GM18508 (cell line): ENCODE measurements at regions not wholly inside any gene's neighbourhood (a gene's known extent, or its start where the extent isn't known, plus 50 kb on each side); places are given as distances from the start of the nearest gene placed in this dataset.

Experiments
- ATAC-seq: cut with Tn5 transposase; IDR thresholded peaks from one replicate; pipeline ENCODE4 v1.9.1; 2021; ENCODE audit warnings: moderate number of reproducible peaks; ENCODE audit not compliant: insufficient read depth, unreplicated experiment

DNA sequence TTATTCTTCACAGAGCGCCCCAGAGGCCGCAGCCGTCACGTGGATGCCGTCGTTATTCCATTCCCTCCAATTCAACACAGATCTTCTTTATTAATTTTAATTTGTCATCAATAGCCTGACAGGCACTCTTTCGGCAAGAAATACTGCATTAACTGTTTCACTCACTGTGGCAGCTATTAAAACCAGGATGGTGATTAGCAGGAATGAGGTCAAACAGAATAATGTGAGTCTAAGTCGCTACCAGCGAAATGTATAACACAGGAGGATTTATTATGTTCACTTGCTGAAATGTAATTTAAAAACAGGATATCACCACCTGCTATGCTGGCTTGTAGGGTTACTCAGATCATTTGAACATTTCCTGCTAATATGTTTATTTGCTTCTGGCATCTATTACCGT, 74.2 kb upstream of the MGMT start:
- no peak for ATAC-seq

DNA sequence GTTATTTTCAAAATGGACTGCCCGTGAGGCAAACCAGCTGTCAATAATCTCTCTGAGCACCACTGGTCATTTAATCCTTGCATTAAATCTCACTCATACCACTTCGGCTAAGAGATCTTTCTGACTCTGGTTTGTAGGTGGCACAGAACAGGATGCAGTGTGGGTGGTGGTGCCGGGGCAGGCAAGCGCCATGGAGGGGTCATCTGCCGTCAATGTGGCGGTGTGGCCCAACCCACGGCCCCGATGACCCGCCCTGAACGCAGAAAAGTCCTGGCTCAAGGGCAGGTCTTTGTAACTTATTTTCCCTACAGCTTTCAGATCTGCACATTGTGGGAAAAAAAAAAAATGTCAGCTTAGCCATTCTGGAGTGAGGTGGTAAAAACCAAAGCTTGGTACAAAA, 73.2 kb upstream of the MGMT start:
- no peak for ATAC-seq

DNA sequence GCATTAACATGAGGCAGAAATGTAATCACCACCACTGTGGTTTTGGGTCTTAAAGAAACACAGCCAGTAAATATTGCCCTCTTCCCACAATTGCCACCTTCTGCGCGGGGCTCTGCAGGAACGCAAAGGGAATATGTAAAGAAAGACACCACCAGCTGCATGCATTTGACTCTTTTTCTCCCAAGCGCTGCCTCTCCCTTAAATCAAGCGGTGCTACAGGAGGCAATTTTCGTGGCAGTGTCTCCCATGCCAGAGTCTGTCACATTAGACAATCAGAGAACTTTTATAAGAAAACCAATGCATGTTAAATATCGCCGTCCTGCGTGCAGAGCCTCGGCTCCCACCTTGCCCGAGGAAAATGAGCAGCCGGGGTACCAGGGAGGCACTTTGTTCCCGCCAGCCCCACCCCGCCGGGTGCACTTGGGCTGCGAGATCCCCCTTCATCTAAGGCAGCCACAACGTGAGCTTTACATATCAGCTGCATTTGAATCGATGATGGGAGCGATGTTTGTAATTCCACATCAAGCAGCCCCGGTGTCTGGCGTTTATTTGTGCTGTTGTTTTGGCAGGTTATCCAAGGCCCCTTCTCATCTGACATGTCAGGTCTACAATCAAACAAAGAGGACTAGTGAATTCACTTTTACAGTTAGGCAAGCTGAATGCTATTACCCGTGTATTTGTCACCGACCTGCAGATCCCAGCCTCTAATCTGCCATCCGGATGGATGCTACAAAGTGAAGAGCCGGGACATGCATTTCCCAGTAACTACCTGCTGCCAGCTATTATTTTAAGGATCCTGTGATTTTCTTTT, 72.3 kb upstream of the MGMT start:
- no peak for ATAC-seq

DNA sequence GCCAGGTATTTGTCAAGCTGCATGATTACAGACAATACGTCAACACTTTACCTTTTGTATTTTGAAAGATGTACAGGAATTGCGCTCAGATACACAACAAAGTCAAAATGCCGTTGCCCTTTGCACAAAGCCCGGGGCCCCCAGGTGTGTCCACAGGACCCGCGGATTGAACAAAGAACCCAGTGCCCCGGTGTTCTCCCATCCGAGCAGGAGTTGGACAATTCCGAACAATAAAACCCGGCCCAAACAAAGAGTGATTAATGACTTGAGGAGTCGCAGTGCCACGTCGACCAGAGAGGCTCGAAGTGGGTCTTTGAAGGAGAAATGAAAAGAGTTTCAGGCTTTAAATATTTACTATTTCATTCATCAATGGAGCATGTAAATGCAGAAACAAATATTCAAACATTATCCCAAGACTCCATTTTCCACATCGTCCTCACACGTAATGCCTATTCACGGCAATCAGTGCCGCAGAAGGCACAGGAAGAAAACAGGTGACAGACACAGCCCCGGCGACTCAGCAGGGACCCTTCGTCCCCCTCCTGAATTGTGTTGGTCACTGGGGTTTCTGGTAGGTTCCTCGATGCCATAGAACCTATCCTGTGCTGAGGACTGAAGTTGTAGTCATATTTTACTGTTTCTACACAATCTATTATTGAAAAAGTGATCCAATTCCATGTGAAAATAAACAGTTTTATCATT, 70.9 kb upstream of the MGMT start:
- ATAC-seq = no peak

DNA sequence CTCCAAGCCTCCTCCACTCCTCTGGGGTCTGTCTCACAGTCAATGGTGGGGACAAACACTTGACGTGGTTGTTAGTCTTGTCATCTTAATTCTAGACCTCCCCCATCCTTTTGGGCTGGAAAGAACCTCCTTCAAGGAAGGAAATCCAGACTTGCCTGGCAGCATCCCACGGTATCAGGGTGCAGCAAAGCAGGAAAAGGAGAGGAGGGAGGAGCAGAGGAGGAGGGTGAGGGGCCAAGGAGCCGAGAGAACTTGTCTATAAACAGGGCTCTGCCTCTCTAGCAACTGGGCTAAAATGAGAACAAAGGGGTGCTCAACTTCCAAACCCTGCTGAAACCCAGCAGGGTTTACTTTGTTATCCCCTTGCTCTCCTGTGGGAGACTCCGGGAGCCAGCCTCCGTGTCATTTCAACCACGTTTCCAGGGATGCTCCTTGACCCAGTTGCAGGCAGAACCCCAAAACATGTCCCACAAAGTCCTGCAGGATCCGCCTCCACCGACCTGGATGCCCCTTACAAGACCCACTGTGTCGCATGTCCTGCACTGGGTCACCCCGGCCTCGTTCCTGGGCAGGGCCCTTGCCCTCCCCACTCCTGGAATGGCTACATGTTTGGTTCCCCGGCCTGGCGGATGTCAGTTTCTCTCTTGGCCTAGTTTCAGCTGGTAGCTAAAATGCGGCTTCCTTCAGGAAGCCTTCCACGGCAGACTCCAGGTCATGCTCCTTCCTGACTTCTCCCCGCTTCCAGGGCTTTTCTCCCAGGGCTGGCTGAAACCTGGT, 69.7 kb upstream of the MGMT start:
- no peak for ATAC-seq

DNA sequence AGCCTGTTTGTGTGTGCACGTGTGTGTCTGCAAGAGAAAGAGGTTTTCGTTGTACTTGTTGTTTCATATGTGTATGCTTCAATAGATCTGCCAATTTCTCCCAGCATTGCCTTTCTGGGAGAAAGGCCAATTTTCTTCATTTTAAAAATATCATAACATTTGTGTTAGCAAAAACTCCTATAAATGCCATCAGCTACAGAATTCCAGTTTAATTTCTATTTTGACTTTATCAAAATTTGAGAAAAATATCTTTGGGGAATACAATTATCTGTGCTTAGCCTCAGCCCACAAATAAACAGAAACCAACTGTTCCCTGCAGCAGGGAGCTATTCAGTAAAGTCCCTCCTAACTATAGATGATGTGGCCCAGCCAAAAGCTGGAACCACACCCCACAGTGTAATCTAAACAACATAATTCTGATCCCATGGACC, 68.3 kb upstream of the MGMT start:
- no peak for ATAC-seq

DNA sequence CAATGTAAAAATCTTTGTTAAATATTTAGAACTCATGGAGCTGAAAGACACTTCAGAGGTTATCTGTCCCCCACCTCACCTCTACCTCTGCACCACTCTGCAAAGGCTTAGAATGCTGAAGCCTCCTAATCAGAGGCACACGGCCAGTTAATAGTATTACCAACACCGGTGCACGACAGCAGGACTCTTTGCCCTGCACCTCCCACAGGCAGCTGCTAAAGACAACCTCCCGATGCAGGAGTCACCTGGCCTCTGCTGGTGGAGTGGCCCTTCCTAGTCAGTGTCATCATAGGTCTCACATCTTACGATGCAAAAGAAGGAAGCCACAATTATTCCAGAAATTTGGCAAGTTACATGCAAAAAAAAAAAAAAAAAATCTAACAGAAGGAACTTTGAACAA, 66.6 kb upstream of the MGMT start:
- ATAC-seq = no peak

DNA sequence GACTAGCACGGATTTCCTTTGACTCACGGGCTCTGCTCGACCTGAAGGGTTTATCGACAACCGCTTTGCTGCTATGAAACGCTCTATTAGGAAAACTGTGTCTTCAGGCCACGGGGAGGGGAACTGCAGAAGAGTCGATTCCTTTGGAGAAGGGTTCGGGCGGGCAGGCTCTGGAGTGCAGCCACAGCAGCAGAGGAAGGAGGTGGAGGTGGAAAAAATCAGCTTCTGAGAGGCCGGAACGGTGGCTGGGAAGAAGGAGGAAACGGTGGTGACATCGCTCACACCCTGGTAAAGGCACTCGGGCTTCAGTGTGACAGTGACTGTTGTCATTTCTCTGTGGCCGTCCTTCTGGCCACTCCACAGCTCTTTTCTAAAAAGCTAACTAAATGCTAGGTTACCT, 64.6 kb upstream of the MGMT start:
- ATAC-seq = no peak

DNA sequence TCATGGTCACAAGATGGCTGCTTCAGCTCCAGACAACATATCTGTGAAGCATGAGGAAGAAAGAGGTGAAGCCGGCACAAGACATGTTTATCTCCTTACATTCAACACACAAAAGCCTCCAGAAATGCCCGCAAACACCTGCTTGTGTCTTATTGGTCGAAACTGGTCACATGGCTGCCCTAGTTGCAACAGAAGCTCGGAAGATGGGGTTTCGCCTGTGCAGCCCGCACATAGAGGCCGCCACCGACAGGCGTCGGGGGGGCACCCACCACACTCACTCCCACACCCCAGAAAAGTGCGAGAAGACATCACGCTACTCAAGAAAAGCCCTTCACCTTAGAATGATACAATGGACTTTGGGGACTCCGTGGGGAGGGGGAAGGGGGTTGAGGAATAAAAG, 63.0 kb upstream of the MGMT start:
- no peak for ATAC-seq

DNA sequence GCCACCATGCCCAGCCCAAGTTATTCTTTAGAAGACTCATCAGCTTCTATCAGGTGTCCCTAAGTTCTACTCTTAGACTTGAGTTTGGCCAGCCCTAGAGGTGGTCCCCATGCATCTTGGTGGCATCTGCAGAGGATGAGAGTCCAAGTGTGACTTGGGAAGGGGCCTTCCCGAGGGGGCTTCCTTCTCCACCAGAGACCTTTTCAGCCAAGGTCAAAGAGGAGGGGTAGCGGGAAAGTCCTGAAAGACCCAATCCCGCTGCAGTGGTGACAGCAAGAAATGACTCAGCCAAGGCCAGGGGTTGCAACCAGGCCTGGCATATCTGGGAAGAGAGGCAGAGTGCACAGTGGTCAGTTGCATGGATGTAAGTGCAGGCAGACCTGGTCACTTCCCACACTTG, 61.7 kb upstream of the MGMT start:
- no peak for ATAC-seq

DNA sequence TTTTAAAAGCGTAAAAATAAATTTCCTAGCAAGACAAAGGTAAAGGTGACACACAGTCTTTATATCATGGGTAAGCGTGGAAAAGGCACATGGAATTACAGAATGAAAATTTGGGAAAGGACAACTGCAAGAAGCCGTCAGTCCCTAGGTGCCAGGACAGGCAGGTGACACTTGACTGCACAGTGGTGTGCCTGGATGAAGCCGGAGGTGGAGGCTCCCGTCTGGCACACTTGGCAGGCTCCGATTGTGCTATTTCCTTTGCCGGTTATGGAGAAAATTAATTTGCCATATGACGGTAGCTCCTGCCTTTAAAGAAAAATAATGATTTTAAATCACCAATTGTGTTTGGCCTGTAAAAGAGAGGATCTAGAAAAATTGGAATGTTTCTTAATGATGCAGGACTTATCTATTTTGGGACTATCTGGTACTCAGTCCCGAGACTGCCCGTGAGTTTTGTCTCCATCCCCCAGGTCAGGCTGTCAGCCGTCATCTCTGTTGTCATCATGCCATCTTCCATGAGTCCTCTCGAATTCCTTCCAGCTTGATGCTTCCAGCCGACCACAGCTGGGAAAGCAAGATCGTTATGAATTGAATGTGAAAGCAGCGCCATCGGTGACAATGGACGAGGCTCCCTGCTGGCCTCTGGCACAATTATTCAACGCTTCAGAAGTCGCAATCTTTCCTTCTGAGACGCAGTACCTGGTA, 56.2 kb upstream of the MGMT start:
- no peak for ATAC-seq

DNA sequence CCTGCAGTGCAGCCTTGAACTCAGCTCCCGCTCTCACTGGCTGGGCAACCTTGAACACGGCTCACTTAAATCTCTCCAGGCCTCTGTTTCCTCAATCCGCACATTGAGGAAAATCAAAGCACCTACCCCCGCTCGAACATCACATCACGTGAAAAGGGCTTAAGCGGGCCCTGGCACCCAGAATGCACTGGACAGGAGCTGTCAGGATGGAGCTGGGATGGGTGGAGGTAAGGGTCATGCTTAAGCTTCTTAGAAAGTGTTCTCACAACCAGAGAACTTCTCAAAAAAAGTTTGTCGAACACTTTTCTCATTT, 55.7 kb upstream of the MGMT start:
- ATAC-seq = no peak

DNA sequence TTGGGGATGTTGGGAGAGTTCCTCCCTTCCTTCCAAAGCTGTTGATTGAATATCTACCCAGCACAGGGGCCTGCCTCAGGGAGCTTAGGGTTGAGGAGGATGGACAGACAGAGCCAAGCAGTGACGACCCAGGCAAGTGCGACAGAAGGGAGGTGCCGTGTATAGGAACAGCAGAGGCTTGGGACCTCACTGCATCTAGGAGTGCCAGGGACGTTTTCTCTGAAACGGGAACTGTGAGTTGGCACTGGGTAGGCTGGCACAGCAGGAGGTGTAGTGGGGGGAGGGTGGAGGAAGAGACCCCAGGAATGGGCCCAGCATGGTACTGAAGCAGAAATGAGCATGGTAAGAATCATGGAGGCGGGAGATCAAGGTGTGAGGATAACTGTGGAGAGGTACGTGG, 55.3 kb upstream of the MGMT start:
- no peak for ATAC-seq

DNA sequence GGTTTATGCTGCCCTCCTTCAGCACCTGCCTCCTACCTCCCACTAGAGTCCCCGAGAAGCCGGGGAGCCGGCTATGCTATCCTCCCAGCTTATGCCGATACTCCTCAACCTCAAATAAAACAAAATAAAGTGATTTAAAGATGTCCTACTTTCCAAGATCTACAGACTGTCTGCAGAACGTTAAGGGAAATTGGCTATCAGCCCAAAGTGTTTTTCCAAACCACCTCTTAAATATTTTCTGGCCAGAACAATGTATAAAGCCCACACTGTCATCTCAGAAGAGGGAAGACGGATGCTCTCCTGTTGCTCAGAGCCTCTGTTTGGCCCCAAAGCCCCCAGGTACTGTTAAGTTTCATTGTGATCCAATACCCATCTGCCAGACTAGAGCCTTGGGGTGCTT, 54.0 kb upstream of the MGMT start:
- no peak for ATAC-seq

DNA sequence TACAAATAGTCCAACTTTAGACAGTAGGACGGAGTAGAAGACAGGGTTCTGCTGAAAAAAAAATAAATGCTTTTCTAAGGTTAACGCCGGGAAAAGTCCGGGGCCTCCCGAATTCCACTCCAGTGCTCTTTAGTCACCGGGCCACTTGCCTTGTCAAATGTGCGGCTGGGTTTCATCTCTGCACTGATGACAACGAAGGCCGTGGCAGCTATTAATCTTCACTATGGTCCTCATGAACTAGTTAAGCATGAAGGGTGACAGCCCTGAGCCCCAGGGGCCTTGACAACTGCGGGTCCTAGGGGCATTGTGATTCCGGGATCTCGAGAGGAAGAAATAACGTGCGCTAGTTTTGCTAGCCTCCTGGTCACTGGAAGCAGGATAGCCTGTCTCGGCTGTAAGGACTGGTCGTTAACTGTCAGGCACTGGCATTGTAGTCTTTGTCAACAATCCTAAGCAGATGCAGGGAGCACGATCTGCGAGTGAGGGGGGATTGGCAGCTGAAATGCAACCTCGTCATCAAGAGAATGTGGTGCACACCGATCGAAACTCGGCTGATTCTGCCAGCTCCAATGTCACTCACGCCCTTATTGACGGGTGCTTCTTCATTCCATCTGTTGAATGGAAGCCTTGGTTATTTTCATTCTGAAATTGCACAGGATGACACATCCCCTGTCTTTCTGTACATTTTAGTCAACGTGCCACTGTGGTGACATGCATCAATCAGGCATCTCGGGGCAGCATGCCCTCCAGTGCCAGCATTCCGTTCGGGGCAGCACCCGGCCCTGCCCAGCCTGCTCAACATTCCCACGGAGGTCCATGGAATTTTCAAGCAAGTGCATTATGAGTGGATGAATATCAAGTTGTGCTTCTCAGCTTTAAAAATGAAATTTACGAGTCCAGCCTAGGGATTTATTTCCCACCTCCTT, 51.6 kb upstream of the MGMT start:
- no peak for ATAC-seq

DNA sequence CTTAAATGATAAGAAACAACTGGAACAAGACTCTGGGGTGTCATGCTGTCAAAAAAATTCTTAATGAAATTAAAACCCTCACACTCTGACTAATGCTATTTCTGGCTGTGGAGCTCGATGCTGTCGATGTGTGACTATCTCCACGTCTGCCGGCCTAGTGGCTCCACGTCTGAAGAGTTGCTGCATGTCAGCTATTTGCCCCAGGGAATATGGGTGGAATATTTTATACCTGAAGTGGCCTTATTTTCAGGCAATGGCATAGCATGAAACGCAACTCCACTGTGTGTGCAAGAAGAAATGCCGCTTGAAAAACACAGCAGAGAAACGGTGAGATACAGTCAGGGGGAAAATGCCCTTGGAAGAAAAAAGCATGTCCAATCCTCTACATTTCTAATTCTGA, 50.9 kb upstream of the MGMT start:
- no peak for ATAC-seq

DNA sequence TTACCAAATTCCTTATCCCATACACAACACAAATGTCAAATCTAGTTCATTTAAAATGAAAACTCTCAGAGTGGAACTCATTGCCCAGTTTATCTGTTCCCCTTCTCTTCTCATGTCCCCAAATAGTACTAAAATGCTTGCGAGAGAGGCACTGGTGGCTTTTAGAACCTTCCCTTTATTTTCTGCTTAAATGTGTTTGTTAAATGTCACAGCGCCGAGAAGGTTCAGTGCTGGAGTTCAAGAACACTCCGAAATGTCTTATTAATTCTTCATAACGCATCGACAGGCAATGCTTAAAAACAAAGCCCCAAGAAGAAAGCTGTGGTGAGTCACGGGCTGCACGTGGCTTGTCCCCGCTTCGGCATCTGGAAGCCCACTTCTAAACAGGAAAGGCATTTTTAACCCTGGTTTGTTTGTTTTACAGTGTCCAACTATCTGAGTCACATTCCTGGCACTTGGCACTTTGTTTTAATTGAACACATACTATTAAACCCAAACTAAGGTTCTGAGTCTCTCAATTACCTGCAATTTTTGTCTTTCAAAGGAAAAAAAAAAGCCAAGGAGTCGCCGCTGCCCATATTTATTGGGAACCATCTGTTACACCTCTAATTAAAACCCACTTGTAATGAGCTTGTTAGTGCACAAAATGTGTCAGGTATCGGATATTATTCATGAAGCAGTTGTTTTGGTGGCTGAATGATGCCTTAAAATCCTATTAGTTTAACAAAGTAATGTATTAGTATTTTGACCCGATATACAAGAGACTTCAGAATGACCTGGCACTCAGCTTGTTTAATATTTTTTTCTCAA, 49.9 kb upstream of the MGMT start:
- ATAC-seq = no peak
